HCT116 (cell line): ENCODE measurements at regions not wholly inside any gene's neighbourhood (a gene's known extent, or its start where the extent isn't known, plus 50 kb on each side); places are given as distances from the start of the nearest gene placed in this dataset.

Experiments used
- ATAC-seq: fragments of 200-7000 bp; cut with Tn5 transposase; 2 replicates; pipeline ENCODE4 v1.9.1; 2020; ENCODE audit warnings: mild to moderate bottlenecking, moderate library complexity
- BruUV-seq: library from RNA; stranded (reverse); fragments of 400-500 nt; replicated peaks from 2 replicates; lab custom pipeline; 2021; lab: Mats Ljungman, UMichigan
- CTCF ChIA-PET: fragments of 300-600 bp; sonication (Branson Sonifier 250); formaldehyde crosslinking; loops from one replicate; lab custom pipeline; 2021; ENCODE audit warnings: antibody characterized with exemption; lab: Charles Lee
- POLR2A ChIA-PET: fragments of 300-600, 350-600 bp; sonication (Branson Sonifier 250); formaldehyde crosslinking; loops from one replicate; lab custom pipeline; 2021; ENCODE audit warnings: antibody characterized with exemption; lab: Charles Lee
- RAD21 ChIA-PET, 2 experiments: fragments of 300-600 bp; sonication (Branson Sonifier 250); formaldehyde crosslinking; loops; one replicate each; lab custom pipeline; 2023; ENCODE audit warnings: low total read pairs in 2 of 2; ENCODE audit not compliant: uncharacterized antibody in 2 of 2, unreplicated experiment in 2 of 2, low non-redundant PET in 1 of 2; lab: Charles Lee
- DNase-seq: peaks from one replicate; pipeline ENCODE4 v3.0.0-alpha.2; 2010; ENCODE audit warnings: low read depth, low spot score
- H2AFZ ChIP-seq: fragments of 200-600 bp; shearing (Covaris generic), sonication (generic); 2 replicates; pipeline ENCODE4 v1.6.1; 2017; ENCODE audit warnings: low read depth, mixed run types, mixed read lengths, antibody characterized with exemption, low read length; ENCODE audit not compliant: poor library complexity, severe bottlenecking
- H3K27ac ChIP-seq: 2 replicates; pipeline ENCODE4 v1.5.1; 2012; ENCODE audit warnings: low read depth, low read length
- H3K27me3 ChIP-seq: fragments of 200-600 bp; sonication (generic); 2 replicates; pipeline ENCODE4 v1.6.1; 2016; ENCODE audit warnings: mixed run types, low read length, mixed read lengths; ENCODE audit not compliant: insufficient read depth
- H3K36me3 ChIP-seq, 2 experiments: fragments of 200-500 bp in 1 of 2; fragments of 200-600 bp in 1 of 2; sonication (Bioruptor generic) in 1 of 2; sonication (generic) in 1 of 2; 2 replicates each; pipeline versions ENCODE4 v1.5.1 to v1.6.1; 2014 to 2016; ENCODE audit warnings: low read length in 2 of 2, inconsistent platforms in 1 of 2, mixed read lengths in 1 of 2, mixed run types in 1 of 2; ENCODE audit not compliant: insufficient read depth in 2 of 2, control insufficient read depth in 1 of 2
- H3K4me1 ChIP-seq, 2 experiments: fragments of 200-600 bp in 1 of 2; sonication (generic) in 1 of 2; 2 replicates each; pipeline versions ENCODE4 v1.5.1 to v1.6.1; 2012 to 2017; ENCODE audit warnings: low read length in 2 of 2, inconsistent platforms in 1 of 2, mild to moderate bottlenecking in 1 of 2, mixed read lengths in 1 of 2, mixed run types in 1 of 2, moderate library complexity in 1 of 2; ENCODE audit not compliant: insufficient read depth in 2 of 2, control insufficient read depth in 1 of 2
- H3K4me2 ChIP-seq: fragments of 200-600 bp; sonication (generic); 2 replicates; pipeline ENCODE4 v1.6.1; 2017; ENCODE audit warnings: mixed run types, low read length, mixed read lengths
- H3K4me3 ChIP-seq, 2 experiments: fragments of 200-600 bp in 1 of 2; sonication (generic) in 1 of 2; replicated peaks in 1 of 2; 2 replicates each; pipeline ENCODE4 v1.5.1; 2011 to 2016; ENCODE audit warnings: low read length in 2 of 2, control low read depth in 1 of 2, low read depth in 1 of 2, mild to moderate bottlenecking in 1 of 2, mixed read lengths in 1 of 2, mixed run types in 1 of 2
- H3K79me2 ChIP-seq: fragments of 200-600 bp; sonication (generic); 2 replicates; pipeline ENCODE4 v1.6.1; 2017; ENCODE audit warnings: mild to moderate bottlenecking, mixed run types, low read length, moderate library complexity, mixed read lengths; ENCODE audit not compliant: insufficient read depth
- H3K9ac ChIP-seq: fragments of 200-600 bp; sonication (generic); 2 replicates; pipeline ENCODE4 v1.6.1; 2016; ENCODE audit warnings: low read length, mixed read lengths
- H3K9me2 ChIP-seq: fragments of 200-600 bp; sonication (generic), shearing (Covaris generic); 2 replicates; pipeline ENCODE4 v1.6.1; 2017; ENCODE audit warnings: mixed run types, mild to moderate bottlenecking, moderate library complexity; ENCODE audit not compliant: insufficient read depth
- H3K9me3 ChIP-seq, 2 experiments: fragments of 200-500 bp in 1 of 2; fragments of 200-600 bp in 1 of 2; sonication (Bioruptor generic) in 1 of 2; sonication (generic) in 1 of 2; 2 replicates each; pipeline ENCODE4 v1.6.1; 2014 to 2017; ENCODE audit warnings: low read length in 2 of 2, mixed read lengths in 2 of 2, inconsistent platforms in 1 of 2, low read depth in 1 of 2, mild to moderate bottlenecking in 1 of 2, mixed run types in 1 of 2, moderate library complexity in 1 of 2; ENCODE audit not compliant: control insufficient read depth in 1 of 2, insufficient read depth in 1 of 2
- H4K20me1 ChIP-seq: fragments of 200-600 bp; sonication (generic), shearing (Covaris generic); 2 replicates; pipeline ENCODE4 v1.6.1; 2017; ENCODE audit warnings: mixed run types, mild to moderate bottlenecking, moderate library complexity; ENCODE audit not compliant: insufficient read depth
- ATF3 ChIP-seq: IDR thresholded peaks from 2 replicates; pipeline ENCODE4 v1.6.1; 2012
- CTCF ChIP-seq, 3 experiments: fragments of 200-600 bp in 1 of 3; sonication (generic) in 1 of 3; IDR thresholded peaks in 2 of 3; conservative IDR thresholded peaks in 1 of 3; 2 replicates each; pipeline ENCODE4 v1.5.1; 2012 to 2017; ENCODE audit warnings: low read depth in 2 of 3, low read length in 2 of 3, antibody characterized with exemption in 1 of 3, borderline replicate concordance in 1 of 3, control low read depth in 1 of 3, mild to moderate bottlenecking in 1 of 3, mixed read lengths in 1 of 3, mixed run types in 1 of 3, moderate library complexity in 1 of 3; ENCODE audit not compliant: insufficient read depth in 1 of 3
- ELF1 ChIP-seq: IDR thresholded peaks from 2 replicates; pipeline ENCODE4 v1.6.1; 2012; ENCODE audit warnings: low read depth, borderline replicate concordance
- MAX ChIP-seq: IDR thresholded peaks from 2 replicates; pipeline ENCODE4 v1.6.1; 2012
- POLR2AphosphoS5 ChIP-seq: IDR thresholded peaks from 2 replicates; pipeline ENCODE4 v1.6.1; 2011; ENCODE audit warnings: mild to moderate bottlenecking, low read depth, low read length, moderate library complexity
- RAD21 ChIP-seq: IDR thresholded peaks from 2 replicates; pipeline ENCODE4 v1.6.1; 2012; ENCODE audit warnings: low read depth, mild to moderate bottlenecking
- SIN3A ChIP-seq: IDR thresholded peaks from 2 replicates; pipeline ENCODE4 v1.6.1; 2012; ENCODE audit warnings: low read depth
- TCF7L2 ChIP-seq: IDR thresholded peaks from 2 replicates; pipeline ENCODE4 v1.7.0; 2011; ENCODE audit warnings: borderline replicate concordance, inconsistent platforms; ENCODE audit not compliant: insufficient read depth, insufficient read length; ENCODE audit errors: extremely low read depth
- YY1 ChIP-seq: IDR thresholded peaks from 2 replicates; pipeline ENCODE4 v1.6.1; 2011; ENCODE audit warnings: low read length, low read depth, moderate library complexity, mild to moderate bottlenecking; ENCODE audit not compliant: insufficient replicate concordance; ENCODE audit errors: extremely low read depth
- ZBTB33 ChIP-seq: IDR thresholded peaks from 2 replicates; pipeline ENCODE4 v1.6.1; 2011; ENCODE audit warnings: mild to moderate bottlenecking, low read length, moderate library complexity; ENCODE audit not compliant: insufficient replicate concordance; ENCODE audit errors: extremely low read depth
- ZFX ChIP-seq: fragments of 450-650 bp; IDR thresholded peaks from 2 replicates; pipeline ENCODE4 v1.6.1; 2017
- intact Hi-C: fragments of 100-400 bp; cut with micrococcal nuclease; formaldehyde crosslinking; loops from 2 replicates; pipeline ENCODE4 v1.10.0; 2022

- BruUV-seq = no TSS peak
- RAD21 ChIA-PET = no interaction called here
- H3K36me3 ChIP-seq = no peaks in the 10 kb centered on the region
- H4K20me1 ChIP-seq = no peaks in the 10 kb centered on the region
- no peaks in the 10 kb centered on the region for H3K79me2 ChIP-seq
- CTCF ChIA-PET = no interaction called here
- POLR2A ChIA-PET = no interaction called here
- TF ChIP-seq ZBTB33 = no peak
- TF ChIP-seq, all 23 proteins: peak for 0
- intact Hi-C loops = no loop called here
- H3K27ac ChIP-seq = no peak overlapping the region
- H3K4me1 ChIP-seq = no peaks in the 10 kb centered on the region
- DNase-seq = no peak
- ATAC-seq = no peak
- no peak overlapping the region for H3K9ac ChIP-seq
- no peak overlapping the region for H3K4me2 ChIP-seq
- H3K27me3 ChIP-seq = no peaks in the 10 kb centered on the region
- no peak overlapping the region for H3K4me3 ChIP-seq
- H3K9me2 ChIP-seq = no peaks in the 10 kb centered on the region
- H2AFZ ChIP-seq = no peak overlapping the region
- H3K9me3 ChIP-seq = no peaks in the 10 kb centered on the region
Observed at GRCh38 chr5:89275066-89275855, 392.3 kb upstream of the MEF2C start.

GRCh38 chr5:89273289-89273688 is 390.3 kb upstream of the MEF2C start:
- Histone ChIP-seq H3K9me2 (no peaks in the 10 kb centered on the region), H3K4me1 (no peaks in the 10 kb centered on the region), H3K79me2 (no peaks in the 10 kb centered on the region), H3K36me3 (no peaks in the 10 kb centered on the region), H2AFZ (no peak overlapping the region), H3K9me3 (no peaks in the 10 kb centered on the region), H3K27ac (no peak overlapping the region), H3K9ac (no peak overlapping the region), H3K27me3 (no peaks in the 10 kb centered on the region), H3K4me2 (no peak overlapping the region), H3K4me3 (no peak overlapping the region), H4K20me1 (no peaks in the 10 kb centered on the region)
- no peak for DNase-seq
- POLR2A ChIA-PET = no interaction called here
- CTCF ChIA-PET = no interaction called here
- BruUV-seq = no TSS peak
- no peak for ATAC-seq
- RAD21 ChIA-PET = no interaction called here
- intact Hi-C loops = no loop called here
- TF ChIP-seq TCF7L2 (no peak), ELF1 (no peak), MAX (no peak), CTCF (IDR thresholded peaks at IDR 0.05 in 2 of 3, conservative IDR thresholded peaks at IDR 0.05 in 1 of 3; ENCODE audit: borderline replicate concordance in 1 of 3, insufficient read depth in 1 of 3, low read depth in 2 of 3, low read length in 2 of 3) (no peak), RAD21 (no peak), ATF3 (no peak), ZBTB33 (no peak), SIN3A (no peak), YY1 (no peak), POLR2AphosphoS5 (no peak), ZFX (no peak)
